22Rv1 (cell line): ENCODE measurements at regions not wholly inside any gene's neighbourhood (a gene's known extent, or its start where the extent isn't known, plus 50 kb on each side); places are given as distances from the start of the nearest gene placed in this dataset.

Source experiments
- ZFX ChIP-seq: fragments of 450-650 bp; IDR thresholded peaks from 2 replicates; pipeline ENCODE4 v1.6.1; 2017; ENCODE audit warnings: antibody characterized with exemption, borderline replicate concordance
- TF ChIP-seq, protein P1 (sequence below): fragments of 450-650 bp; IDR thresholded peaks from 2 replicates; pipeline ENCODE4 v1.5.1; 2017; ENCODE audit warnings: mild to moderate bottlenecking

DNA sequence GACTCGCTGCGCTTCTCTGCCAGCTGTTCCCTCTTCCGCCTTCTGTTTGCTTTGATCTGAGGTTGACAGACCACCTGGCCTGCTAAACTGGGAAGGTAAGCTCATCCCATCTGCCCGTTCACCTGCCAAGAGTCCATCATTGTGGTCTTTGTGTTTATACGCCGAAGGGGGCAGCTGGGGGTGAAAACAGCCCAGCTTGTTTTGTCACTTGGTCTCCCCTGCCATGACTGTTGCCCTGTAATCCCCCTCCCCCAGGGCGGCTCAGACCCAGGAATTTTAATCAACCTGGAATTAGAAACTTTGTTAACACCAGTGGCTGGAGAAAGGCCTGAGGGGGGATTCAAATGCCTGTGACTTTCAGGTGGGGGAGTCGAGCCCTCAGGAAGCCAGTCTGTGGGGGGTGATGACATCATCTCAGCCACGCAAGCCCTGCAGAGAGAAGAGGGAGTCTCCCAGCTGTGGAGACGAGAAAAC lies 333.3 kb downstream of the BCOR start:
- TF ChIP-seq, protein P1, sequence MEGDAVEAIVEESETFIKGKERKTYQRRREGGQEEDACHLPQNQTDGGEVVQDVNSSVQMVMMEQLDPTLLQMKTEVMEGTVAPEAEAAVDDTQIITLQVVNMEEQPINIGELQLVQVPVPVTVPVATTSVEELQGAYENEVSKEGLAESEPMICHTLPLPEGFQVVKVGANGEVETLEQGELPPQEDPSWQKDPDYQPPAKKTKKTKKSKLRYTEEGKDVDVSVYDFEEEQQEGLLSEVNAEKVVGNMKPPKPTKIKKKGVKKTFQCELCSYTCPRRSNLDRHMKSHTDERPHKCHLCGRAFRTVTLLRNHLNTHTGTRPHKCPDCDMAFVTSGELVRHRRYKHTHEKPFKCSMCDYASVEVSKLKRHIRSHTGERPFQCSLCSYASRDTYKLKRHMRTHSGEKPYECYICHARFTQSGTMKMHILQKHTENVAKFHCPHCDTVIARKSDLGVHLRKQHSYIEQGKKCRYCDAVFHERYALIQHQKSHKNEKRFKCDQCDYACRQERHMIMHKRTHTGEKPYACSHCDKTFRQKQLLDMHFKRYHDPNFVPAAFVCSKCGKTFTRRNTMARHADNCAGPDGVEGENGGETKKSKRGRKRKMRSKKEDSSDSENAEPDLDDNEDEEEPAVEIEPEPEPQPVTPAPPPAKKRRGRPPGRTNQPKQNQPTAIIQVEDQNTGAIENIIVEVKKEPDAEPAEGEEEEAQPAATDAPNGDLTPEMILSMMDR, result no peak
- no peak for TF ChIP-seq ZFX
